ENCODE measurements at regions not wholly inside any gene's neighbourhood (a gene's known extent, or its start where the extent isn't known, plus 50 kb on each side); places are given as distances from the start of the nearest gene placed in this dataset.

- Mint-ChIP-seq H3K27me3 (no peaks in the 10 kb centered on the region), H3K36me3 (no peaks in the 10 kb centered on the region), H3K9me3 (peaks cover 0 to 10% (median under 1%) of the 10 kb centered on the region in 8 donors), H3K4me3 (no peak overlapping the region), H3K27ac (no peak overlapping the region), H3K4me1 (no peaks in the 10 kb centered on the region)
- Histone ChIP-seq H3K27ac (ENCODE audit: low read depth, low read length) (no peak overlapping the region), H3K27me3 (ENCODE audit: insufficient read depth, low read length) (no peaks in the 10 kb centered on the region), H3K4me3 (ENCODE audit: low read length in 2 of 2) (no peak overlapping the region), H3K36me3 (ENCODE audit: insufficient read depth, low read length) (no peaks in the 10 kb centered on the region), H3K4me1 (ENCODE audit: insufficient read depth, low read length) (no peaks in the 10 kb centered on the region), H3K9me3 (ENCODE audit: control insufficient read depth in 1 of 2, low read length in 2 of 2) (no peaks in the 10 kb centered on the region)
- ChIA-PET CTCF (ENCODE audit: partially characterized antibody) (no interaction called here), POLR2A (ENCODE audit: partially characterized antibody) (no interaction called here)
- no peak for DNase-seq
- intact Hi-C loops (cut with micrococcal nuclease) = no loop called here
Observed at GRCh38 chr5:166532456-166533220, 1758.8 kb upstream of the WWC1 start.

GRCh38 chr5:166535641-166536040, 1755.8 kb upstream of the WWC1 start:
- Mint-ChIP-seq H3K4me1 (no peaks in the 10 kb centered on the region), H3K4me3 (no peak overlapping the region), H3K27me3 (no peaks in the 10 kb centered on the region), H3K36me3 (no peaks in the 10 kb centered on the region), H3K27ac (no peak overlapping the region), H3K9me3 (peaks cover 0 to 7% (median 2%) of the 10 kb centered on the region in 8 donors)
- Histone ChIP-seq H3K27me3 (ENCODE audit: insufficient read depth, low read length) (no peaks in the 10 kb centered on the region), H3K4me3 (ENCODE audit: low read length in 2 of 2) (no peak overlapping the region), H3K27ac (ENCODE audit: low read depth, low read length) (no peak overlapping the region), H3K9me3 (ENCODE audit: control insufficient read depth in 1 of 2, low read length in 2 of 2) (no peaks in the 10 kb centered on the region), H3K36me3 (ENCODE audit: insufficient read depth, low read length) (no peaks in the 10 kb centered on the region), H3K4me1 (ENCODE audit: insufficient read depth, low read length) (no peaks in the 10 kb centered on the region)
- ChIA-PET CTCF (ENCODE audit: partially characterized antibody) (no interaction called here), POLR2A (ENCODE audit: partially characterized antibody) (no interaction called here)
- intact Hi-C loops (cut with micrococcal nuclease) = no loop called here
- DNase-seq = no peak

- Histone ChIP-seq H3K27ac (ENCODE audit: low read depth, low read length) (no peak overlapping the region), H3K4me3 (ENCODE audit: low read length in 2 of 2) (no peak overlapping the region), H3K27me3 (ENCODE audit: insufficient read depth, low read length) (no peaks in the 10 kb centered on the region), H3K9me3 (ENCODE audit: control insufficient read depth in 1 of 2, low read length in 2 of 2) (no peaks in the 10 kb centered on the region), H3K36me3 (ENCODE audit: insufficient read depth, low read length) (no peaks in the 10 kb centered on the region), H3K4me1 (ENCODE audit: insufficient read depth, low read length) (no peaks in the 10 kb centered on the region)
- intact Hi-C loops (cut with micrococcal nuclease) = no loop called here
- no peaks in the 10 kb centered on the region for H3K36me3 Mint-ChIP-seq
- no peak overlapping the region for H3K4me3 Mint-ChIP-seq
- peaks cover 0 to 7% (median 3%) of the 10 kb centered on the region in 8 donors for H3K9me3 Mint-ChIP-seq
- H3K27ac Mint-ChIP-seq = no peak overlapping the region
- CTCF ChIA-PET (ENCODE audit: partially characterized antibody) = no interaction called here
- H3K27me3 Mint-ChIP-seq = no peaks in the 10 kb centered on the region
- no peaks in the 10 kb centered on the region for H3K4me1 Mint-ChIP-seq
- DNase-seq = no peak
- POLR2A ChIA-PET (ENCODE audit: partially characterized antibody) = no interaction called here
Observed at GRCh38 chr5:166540156-166540555, 1751.3 kb upstream of the WWC1 start.

GRCh38 chr5:166551384-166551783, 1740.1 kb upstream of the WWC1 start:
- POLR2A ChIA-PET (ENCODE audit: partially characterized antibody) = interaction anchor here (0.6 kb wide), 1 partner anchor 1003 kb away, joined by 3 read pairs; no protein-coding TSS in a partner anchor

GRCh38 chr5:166553778-166554177, 1737.7 kb upstream of the WWC1 start:
- Histone ChIP-seq H3K9me3 (ENCODE audit: control insufficient read depth in 1 of 2, low read length in 2 of 2) (no peaks in the 10 kb centered on the region), H3K36me3 (ENCODE audit: insufficient read depth, low read length) (no peaks in the 10 kb centered on the region), H3K4me3 (ENCODE audit: low read length in 2 of 2) (no peak overlapping the region), H3K27me3 (ENCODE audit: insufficient read depth, low read length) (no peaks in the 10 kb centered on the region), H3K27ac (ENCODE audit: low read depth, low read length) (no peak overlapping the region), H3K4me1 (ENCODE audit: insufficient read depth, low read length) (no peaks in the 10 kb centered on the region)
- ChIA-PET POLR2A (ENCODE audit: partially characterized antibody) (no interaction called here), CTCF (ENCODE audit: partially characterized antibody) (no interaction called here)
- Mint-ChIP-seq H3K27ac (no peak overlapping the region), H3K27me3 (no peaks in the 10 kb centered on the region), H3K4me1 (no peaks in the 10 kb centered on the region), H3K9me3 (peaks cover 2 to 13% (median 6%) of the 10 kb centered on the region in 8 donors), H3K36me3 (no peaks in the 10 kb centered on the region), H3K4me3 (no peak overlapping the region)
- intact Hi-C loops (cut with micrococcal nuclease) = no loop called here
- no peak for DNase-seq

More at GRCh38 chr5:166551384-166551783, 1740.1 kb upstream of the WWC1 start:
- Histone ChIP-seq H3K4me1 (ENCODE audit: insufficient read depth, low read length) (no peaks in the 10 kb centered on the region), H3K27me3 (ENCODE audit: insufficient read depth, low read length) (no peaks in the 10 kb centered on the region), H3K36me3 (ENCODE audit: insufficient read depth, low read length) (no peaks in the 10 kb centered on the region), H3K4me3 (ENCODE audit: low read length in 2 of 2) (no peak overlapping the region), H3K9me3 (ENCODE audit: control insufficient read depth in 1 of 2, low read length in 2 of 2) (no peaks in the 10 kb centered on the region), H3K27ac (ENCODE audit: low read depth, low read length) (no peak overlapping the region)
- no peak for DNase-seq
- intact Hi-C loops (cut with micrococcal nuclease) = no loop called here
- no peak overlapping the region for H3K4me3 Mint-ChIP-seq
- no peaks in the 10 kb centered on the region for H3K4me1 Mint-ChIP-seq
- H3K27ac Mint-ChIP-seq = no peak overlapping the region
- no peaks in the 10 kb centered on the region for H3K27me3 Mint-ChIP-seq
- no peaks in the 10 kb centered on the region for H3K36me3 Mint-ChIP-seq
- CTCF ChIA-PET (ENCODE audit: partially characterized antibody) = no interaction called here
- peaks cover 2 to 12% (median 4%) of the 10 kb centered on the region in 8 donors for H3K9me3 Mint-ChIP-seq

GRCh38 chr5:166561759-166562158, 1729.7 kb upstream of the WWC1 start:
- no peak for DNase-seq
- H3K36me3 ChIP-seq (ENCODE audit: insufficient read depth, low read length) = no peaks in the 10 kb centered on the region
- H3K4me1 ChIP-seq (ENCODE audit: insufficient read depth, low read length) = no peaks in the 10 kb centered on the region
- no peak overlapping the region for H3K4me3 ChIP-seq (ENCODE audit: low read length in 2 of 2)
- Mint-ChIP-seq H3K36me3 (no peaks in the 10 kb centered on the region), H3K27ac (no peak overlapping the region), H3K4me3 (no peak overlapping the region), H3K4me1 (no peaks in the 10 kb centered on the region), H3K27me3 (no peaks in the 10 kb centered on the region), H3K9me3 (peaks cover 5 to 24% (median 12%) of the 10 kb centered on the region in 8 donors)
- H3K27me3 ChIP-seq (ENCODE audit: insufficient read depth, low read length) = no peaks in the 10 kb centered on the region
- no peaks in the 10 kb centered on the region for H3K9me3 ChIP-seq (ENCODE audit: control insufficient read depth in 1 of 2, low read length in 2 of 2)
- H3K27ac ChIP-seq (ENCODE audit: low read depth, low read length) = no peak overlapping the region
- intact Hi-C loops (cut with micrococcal nuclease) = no loop called here
- ChIA-PET POLR2A (ENCODE audit: partially characterized antibody) (no interaction called here), CTCF (ENCODE audit: partially characterized antibody) (no interaction called here)

GRCh38 chr5:166562246-166562645, 1729.2 kb upstream of the WWC1 start:
- Histone ChIP-seq H3K27ac (ENCODE audit: low read depth, low read length) (no peak overlapping the region), H3K4me1 (ENCODE audit: insufficient read depth, low read length) (no peaks in the 10 kb centered on the region), H3K9me3 (ENCODE audit: control insufficient read depth in 1 of 2, low read length in 2 of 2) (no peaks in the 10 kb centered on the region), H3K4me3 (ENCODE audit: low read length in 2 of 2) (no peak overlapping the region), H3K36me3 (ENCODE audit: insufficient read depth, low read length) (no peaks in the 10 kb centered on the region), H3K27me3 (ENCODE audit: insufficient read depth, low read length) (no peaks in the 10 kb centered on the region)
- intact Hi-C loops (cut with micrococcal nuclease) = no loop called here
- POLR2A ChIA-PET (ENCODE audit: partially characterized antibody) = no interaction called here
- CTCF ChIA-PET (ENCODE audit: partially characterized antibody) = no interaction called here
- Mint-ChIP-seq H3K36me3 (no peaks in the 10 kb centered on the region), H3K4me1 (no peaks in the 10 kb centered on the region), H3K9me3 (peaks cover 5 to 24% (median 12%) of the 10 kb centered on the region in 8 donors), H3K4me3 (no peak overlapping the region), H3K27ac (no peak overlapping the region), H3K27me3 (no peaks in the 10 kb centered on the region)
- no peak for DNase-seq

All from CD4-positive, alpha-beta memory T cell (primary cell).